ENCODE measurements at regions not wholly inside any gene's neighbourhood (a gene's known extent, or its start where the extent isn't known, plus 50 kb on each side); places are given as distances from the start of the nearest gene placed in this dataset.

DNA sequence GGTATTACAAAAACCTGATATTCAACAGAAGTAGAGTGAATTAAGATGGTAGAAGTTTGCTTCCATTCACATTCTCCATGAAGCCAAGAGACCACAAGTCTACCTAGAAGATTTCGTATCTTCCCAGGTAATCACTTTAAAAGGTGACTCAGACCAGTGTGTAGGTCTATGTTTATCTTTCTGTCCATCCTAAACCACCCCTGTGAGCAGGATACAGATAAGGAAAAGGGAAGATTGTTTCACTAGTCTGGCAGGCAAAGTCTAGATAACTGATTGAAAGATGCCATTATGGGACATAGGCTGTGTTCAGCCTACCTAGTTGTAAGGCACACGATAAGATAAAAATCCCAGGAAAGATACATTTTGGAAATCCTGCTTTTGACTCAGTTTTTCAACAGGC is 244.3 kb upstream of the NWD2 start:
- no peak for TF ChIP-seq MXI1 (conservative IDR thresholded peaks at IDR 0.05; ENCODE audit: poor library complexity, severe bottlenecking)
- no peak for TF ChIP-seq SMC3 (conservative IDR thresholded peaks at IDR 0.05; ENCODE audit: poor library complexity)
- no peak for TF ChIP-seq EP300 (conservative IDR thresholded peaks at IDR 0.05; ENCODE audit: poor library complexity, severe bottlenecking)
- TF ChIP-seq, protein P1, sequence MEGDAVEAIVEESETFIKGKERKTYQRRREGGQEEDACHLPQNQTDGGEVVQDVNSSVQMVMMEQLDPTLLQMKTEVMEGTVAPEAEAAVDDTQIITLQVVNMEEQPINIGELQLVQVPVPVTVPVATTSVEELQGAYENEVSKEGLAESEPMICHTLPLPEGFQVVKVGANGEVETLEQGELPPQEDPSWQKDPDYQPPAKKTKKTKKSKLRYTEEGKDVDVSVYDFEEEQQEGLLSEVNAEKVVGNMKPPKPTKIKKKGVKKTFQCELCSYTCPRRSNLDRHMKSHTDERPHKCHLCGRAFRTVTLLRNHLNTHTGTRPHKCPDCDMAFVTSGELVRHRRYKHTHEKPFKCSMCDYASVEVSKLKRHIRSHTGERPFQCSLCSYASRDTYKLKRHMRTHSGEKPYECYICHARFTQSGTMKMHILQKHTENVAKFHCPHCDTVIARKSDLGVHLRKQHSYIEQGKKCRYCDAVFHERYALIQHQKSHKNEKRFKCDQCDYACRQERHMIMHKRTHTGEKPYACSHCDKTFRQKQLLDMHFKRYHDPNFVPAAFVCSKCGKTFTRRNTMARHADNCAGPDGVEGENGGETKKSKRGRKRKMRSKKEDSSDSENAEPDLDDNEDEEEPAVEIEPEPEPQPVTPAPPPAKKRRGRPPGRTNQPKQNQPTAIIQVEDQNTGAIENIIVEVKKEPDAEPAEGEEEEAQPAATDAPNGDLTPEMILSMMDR (IDR thresholded peaks at IDR 0.05; ENCODE audit: poor library complexity, severe bottlenecking) = no peak
- TF ChIP-seq TAF1 (IDR thresholded peaks at IDR 0.05; ENCODE audit: low read depth) = no peak
- TF ChIP-seq RAD21 (conservative IDR thresholded peaks at IDR 0.05) = no peak
- TF ChIP-seq EZH2 (IDR thresholded peaks at IDR 0.05; ENCODE audit: borderline replicate concordance, insufficient read depth, low read length, poor library complexity, severe bottlenecking) = no peak
- no peak for TF ChIP-seq POLR2AphosphoS5 (IDR thresholded peaks at IDR 0.05)
- no peak for TF ChIP-seq REST (IDR thresholded peaks at IDR 0.05; ENCODE audit: borderline replicate concordance)
- H3K4me2 ChIP-seq (ENCODE audit: low read length) = no peak overlapping the region
- no peaks in the 10 kb centered on the region for H3K36me3 ChIP-seq (ENCODE audit: insufficient read depth, low read length)
- H3K9ac ChIP-seq (ENCODE audit: low read length) = no peak overlapping the region
- H3K9me2 ChIP-seq (ENCODE audit: insufficient read depth, low read length) = no peaks in the 10 kb centered on the region
- H3K9me3 ChIP-seq (ENCODE audit: low read length) = no peaks in the 10 kb centered on the region
- no peaks in the 10 kb centered on the region for H3K79me2 ChIP-seq (replicated peaks; ENCODE audit: insufficient read depth, low read length)
- H3K4me3 ChIP-seq (ENCODE audit: low read length) = no peak overlapping the region
- no peaks in the 10 kb centered on the region for H3K27me3 ChIP-seq (ENCODE audit: insufficient read depth, low read depth, low read length)
- H3K27ac ChIP-seq (ENCODE audit: low read length) = no peak overlapping the region
- no peaks in the 10 kb centered on the region for H4K20me1 ChIP-seq (ENCODE audit: insufficient read depth)
- no peaks in the 10 kb centered on the region for H3F3A ChIP-seq (ENCODE audit: insufficient read depth, low read length, poor library complexity, severe bottlenecking)
- H2AFZ ChIP-seq (ENCODE audit: low read depth, low read length) = no peak overlapping the region

- TF ChIP-seq EZH2 (IDR thresholded peaks at IDR 0.05; ENCODE audit: borderline replicate concordance, insufficient read depth, low read length, poor library complexity, severe bottlenecking) = no peak
- TF ChIP-seq RAD21 (conservative IDR thresholded peaks at IDR 0.05) = no peak
- TF ChIP-seq POLR2AphosphoS5 (IDR thresholded peaks at IDR 0.05) = no peak
- TF ChIP-seq, protein P1 (IDR thresholded peaks at IDR 0.05; ENCODE audit: poor library complexity, severe bottlenecking) = no peak
- TF ChIP-seq REST (IDR thresholded peaks at IDR 0.05; ENCODE audit: borderline replicate concordance) = no peak
- TF ChIP-seq MXI1 (conservative IDR thresholded peaks at IDR 0.05; ENCODE audit: poor library complexity, severe bottlenecking) = no peak
- no peak overlapping the region for H3K9ac ChIP-seq (ENCODE audit: low read length)
- H3K36me3 ChIP-seq (ENCODE audit: insufficient read depth, low read length) = no peaks in the 10 kb centered on the region
Measured at GRCh38 chr4:37001688-37002436, 242.7 kb upstream of the NWD2 start.

More at GRCh38 chr4:37001688-37002436, 242.7 kb upstream of the NWD2 start:
- Histone ChIP-seq H3K79me2 (replicated peaks; ENCODE audit: insufficient read depth, low read length) (no peaks in the 10 kb centered on the region), H3K9me3 (ENCODE audit: low read length) (no peaks in the 10 kb centered on the region), H2AFZ (ENCODE audit: low read depth, low read length) (no peak overlapping the region), H3K9me2 (ENCODE audit: insufficient read depth, low read length) (no peaks in the 10 kb centered on the region), H3K4me2 (ENCODE audit: low read length) (no peak overlapping the region), H3K27ac (ENCODE audit: low read length) (no peak overlapping the region), H3K27me3 (ENCODE audit: insufficient read depth, low read depth, low read length) (no peaks in the 10 kb centered on the region), H4K20me1 (ENCODE audit: insufficient read depth) (no peaks in the 10 kb centered on the region), H3F3A (ENCODE audit: insufficient read depth, low read length, poor library complexity, severe bottlenecking) (no peaks in the 10 kb centered on the region), H3K4me3 (ENCODE audit: low read length) (no peak overlapping the region)

All from neural cell (in vitro differentiated cells).